GM19463 (cell line): ENCODE measurements at regions not wholly inside any gene's neighbourhood (a gene's known extent, or its start where the extent isn't known, plus 50 kb on each side); places are given as distances from the start of the nearest gene placed in this dataset.
"Not testable (repeated sequence)": the region's sequence is repeated elsewhere in the genome, so short reads cannot be mapped to it uniquely, and the experiment has no call there.

ENCODE experiments used
- ATAC-seq: cut with Tn5 transposase; IDR thresholded peaks from one replicate; pipeline ENCODE4 v1.9.1; 2021; ENCODE audit warnings: mild to moderate bottlenecking, moderate library complexity; ENCODE audit not compliant: unreplicated experiment

DNA sequence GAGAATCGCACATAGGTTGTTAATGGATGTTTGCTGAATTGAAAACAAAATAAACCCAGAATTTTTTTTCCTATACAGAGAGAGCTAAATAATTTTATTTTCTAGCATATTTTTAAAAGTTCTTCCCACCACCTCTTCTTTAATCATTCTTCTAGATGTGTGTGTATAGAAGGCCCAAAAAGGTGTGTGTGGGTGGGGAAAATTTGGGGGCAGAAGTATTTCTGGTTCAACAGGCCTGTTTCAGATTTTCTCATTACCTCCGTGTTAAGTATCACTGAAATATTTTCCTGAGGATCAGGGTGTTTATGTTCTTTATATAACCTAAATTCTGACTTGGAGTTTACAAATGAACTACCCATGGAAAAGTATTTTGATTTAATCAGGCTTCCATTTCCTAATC, 144.2 kb upstream of the ZNF804B start:
- ATAC-seq: no peak

- no peak for ATAC-seq
Measured at GRCh38 chr7:88614736-88615135, 144.8 kb upstream of the ZNF804B start.

- no peak for ATAC-seq
Measured at GRCh38 chr7:88610942-88611341, 148.6 kb upstream of the ZNF804B start.

DNA sequence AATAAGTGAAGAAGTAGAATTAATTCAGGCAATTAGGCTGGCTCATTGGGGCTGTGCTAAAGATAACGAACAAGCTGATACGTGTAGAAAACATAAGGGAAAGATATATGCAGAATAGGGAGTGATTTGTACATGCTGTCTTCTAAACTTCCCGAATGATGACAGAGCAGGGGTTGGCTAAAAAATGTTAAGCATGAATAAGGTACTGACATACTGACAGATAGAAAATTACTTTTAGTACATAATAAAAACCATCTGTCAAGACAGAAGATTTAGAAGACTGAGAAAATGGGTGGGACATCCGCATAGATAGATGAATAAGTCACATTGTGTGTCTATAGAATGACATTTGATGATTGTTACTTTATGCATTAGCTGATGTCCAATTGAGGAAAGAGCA, 158.8 kb upstream of the ZNF804B start:
- no peak for ATAC-seq

- no peak for ATAC-seq
Measured at GRCh38 chr7:88599528-88599927, 160.0 kb upstream of the ZNF804B start.

GRCh38 chr7:88597941-88598425, 161.5 kb upstream of the ZNF804B start:
- ATAC-seq: no peak

DNA sequence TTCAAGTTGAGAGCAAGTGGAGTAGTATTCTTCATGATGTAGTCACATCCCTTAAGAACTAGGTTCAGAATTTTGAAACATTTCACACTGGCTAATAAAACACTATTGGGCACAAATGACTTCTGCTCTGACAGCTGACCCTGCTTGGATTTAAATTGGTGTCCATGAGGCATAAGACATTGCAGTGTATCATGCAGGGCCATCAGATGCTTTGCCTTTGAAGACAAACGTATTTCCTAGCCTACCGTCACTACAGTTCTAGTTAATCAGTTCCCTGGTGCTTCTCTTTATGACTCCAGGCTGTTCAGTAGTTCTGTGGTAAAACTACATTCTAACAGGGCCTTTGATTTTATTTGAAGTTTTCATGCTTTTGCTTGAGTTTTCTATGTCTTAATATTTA, 168.5 kb upstream of the ZNF804B start:
- ATAC-seq: no peak

GRCh38 chr7:88589927-88590326, 169.6 kb upstream of the ZNF804B start:
- ATAC-seq: no peak

DNA sequence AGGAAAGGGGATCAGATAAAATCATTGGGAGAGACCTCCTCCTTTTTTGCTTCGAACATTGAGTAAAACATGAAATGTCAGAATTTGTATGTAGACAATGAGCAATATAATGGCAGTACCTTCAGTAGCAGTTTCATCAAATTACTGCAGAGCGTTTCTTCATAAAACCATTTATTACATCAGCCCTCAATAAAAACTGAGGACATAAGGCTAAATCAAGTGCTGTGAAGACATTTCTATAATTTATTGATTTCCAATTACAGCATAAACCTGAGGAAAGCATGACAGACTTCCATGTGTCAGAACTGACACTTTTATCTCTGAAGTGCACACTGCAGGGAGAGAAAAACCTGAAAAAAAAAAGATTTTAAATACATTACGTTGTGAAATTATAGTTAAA, 172.6 kb upstream of the ZNF804B start:
- no peak for ATAC-seq

DNA sequence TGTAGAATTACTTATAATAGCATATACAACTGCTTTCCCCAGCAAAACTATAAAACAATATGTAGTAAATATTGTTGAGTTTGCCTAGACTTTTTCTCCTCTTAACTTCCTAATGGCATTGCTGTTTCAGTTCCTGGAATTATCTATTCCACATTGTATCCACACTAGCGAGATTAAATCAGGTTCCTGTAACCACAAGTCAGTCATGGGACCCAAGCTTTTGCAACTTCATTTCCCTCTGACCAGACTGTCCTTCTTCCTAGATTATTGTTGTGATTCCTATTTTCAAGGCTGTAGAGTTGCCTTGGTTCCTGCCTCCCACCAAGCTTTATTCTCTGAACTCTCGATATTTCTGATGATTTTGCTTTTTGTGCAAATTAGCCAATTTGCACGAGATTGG, 173.3 kb upstream of the ZNF804B start:
- ATAC-seq: no peak

DNA sequence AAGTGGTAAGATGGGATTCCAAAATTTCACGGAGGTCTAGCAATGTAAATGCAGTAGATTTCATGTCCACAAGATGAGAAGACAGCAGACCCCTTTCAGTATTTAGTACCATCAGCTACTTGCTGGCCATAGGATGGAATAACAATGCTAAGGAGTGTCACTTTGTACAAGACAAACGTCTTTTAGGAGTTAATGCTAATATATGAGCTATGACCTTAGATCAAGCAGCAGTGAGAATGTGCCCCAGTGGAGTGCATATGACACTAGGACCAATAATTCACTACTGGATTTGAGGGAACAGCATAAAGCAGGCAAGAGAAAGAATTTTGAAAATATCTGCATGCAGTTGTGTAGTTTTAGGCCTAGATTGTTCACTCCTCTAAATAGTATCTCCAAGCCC, 182.8 kb upstream of the ZNF804B start:
- ATAC-seq: no peak

DNA sequence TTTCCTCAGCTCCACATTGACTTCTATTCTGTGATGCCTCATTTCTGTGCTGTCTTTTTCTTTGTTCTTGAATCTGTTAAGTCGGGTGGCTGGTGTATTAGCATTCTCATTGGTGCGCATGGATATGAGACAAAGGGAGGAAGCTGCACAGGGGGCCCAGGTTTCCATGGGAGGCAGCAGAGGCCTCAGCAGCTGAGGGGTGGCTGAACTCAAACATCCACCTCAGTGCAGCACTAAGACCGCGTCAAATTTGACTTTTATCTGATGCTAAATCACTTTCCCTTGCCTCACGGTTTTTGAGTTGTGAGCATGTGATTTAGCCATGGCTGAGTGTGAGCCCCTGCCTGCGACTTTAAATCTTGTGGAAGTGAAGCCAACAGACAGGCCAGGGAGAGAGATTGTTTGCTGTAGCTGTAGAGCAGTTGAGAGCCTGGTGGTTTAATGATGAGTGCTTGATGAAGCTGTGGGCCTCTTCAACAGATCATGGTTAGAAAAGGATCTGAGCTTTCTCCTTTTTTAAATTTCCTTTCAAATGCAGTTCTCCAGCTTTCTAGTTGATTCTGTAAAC, 193.3 kb upstream of the ZNF804B start:
- ATAC-seq: no peak

GRCh38 chr7:88565401-88565800, 194.1 kb upstream of the ZNF804B start:
- no peak for ATAC-seq

GRCh38 chr7:88556441-88556840, 203.1 kb upstream of the ZNF804B start:
- not testable (repeated sequence) for ATAC-seq

- ATAC-seq: not testable (repeated sequence)
Measured at GRCh38 chr7:88554847-88555246, 204.7 kb upstream of the ZNF804B start.

DNA sequence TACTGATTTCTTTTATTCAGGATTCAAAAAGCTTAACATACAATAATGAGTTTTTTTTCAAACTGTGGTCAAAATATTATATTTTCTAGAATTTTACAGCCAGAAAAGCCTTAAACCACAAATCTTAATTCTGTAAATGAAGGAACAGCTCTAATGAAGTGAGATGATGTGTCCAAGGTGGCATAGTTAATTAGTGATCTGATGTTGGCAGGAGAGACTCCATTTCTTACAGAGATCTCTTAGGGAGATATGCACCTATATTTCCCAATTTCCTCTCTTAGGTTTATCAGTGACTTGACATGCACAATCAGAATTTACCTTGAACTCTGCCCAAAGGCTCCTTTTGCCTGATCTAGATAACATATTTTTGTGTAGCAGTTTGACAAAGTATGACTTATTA, 211.1 kb upstream of the ZNF804B start:
- ATAC-seq: no peak

DNA sequence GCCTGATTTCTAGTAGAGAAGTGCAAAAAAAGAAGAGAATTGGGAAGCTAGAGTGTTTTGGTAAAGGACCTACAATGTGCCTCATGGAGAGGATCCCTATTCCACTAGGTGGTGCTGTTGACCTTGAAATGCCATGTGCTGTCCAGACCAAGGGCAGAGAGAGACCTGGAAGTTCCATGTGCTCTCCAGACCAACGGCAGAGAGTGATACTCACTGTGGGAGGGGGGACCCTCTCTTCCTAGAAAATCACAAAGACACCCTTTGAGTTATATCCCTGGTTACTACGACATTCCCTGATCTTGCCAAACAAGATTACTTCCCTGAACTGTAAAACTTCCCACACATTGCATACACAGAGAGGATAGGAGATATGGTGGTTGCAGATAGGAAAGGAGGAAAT, 212.7 kb upstream of the ZNF804B start:
- no peak for ATAC-seq

GRCh38 chr7:88545663-88546062, 213.8 kb upstream of the ZNF804B start:
- ATAC-seq: no peak

- ATAC-seq: no peak
Measured at GRCh38 chr7:88540012-88540411, 219.5 kb upstream of the ZNF804B start.

DNA sequence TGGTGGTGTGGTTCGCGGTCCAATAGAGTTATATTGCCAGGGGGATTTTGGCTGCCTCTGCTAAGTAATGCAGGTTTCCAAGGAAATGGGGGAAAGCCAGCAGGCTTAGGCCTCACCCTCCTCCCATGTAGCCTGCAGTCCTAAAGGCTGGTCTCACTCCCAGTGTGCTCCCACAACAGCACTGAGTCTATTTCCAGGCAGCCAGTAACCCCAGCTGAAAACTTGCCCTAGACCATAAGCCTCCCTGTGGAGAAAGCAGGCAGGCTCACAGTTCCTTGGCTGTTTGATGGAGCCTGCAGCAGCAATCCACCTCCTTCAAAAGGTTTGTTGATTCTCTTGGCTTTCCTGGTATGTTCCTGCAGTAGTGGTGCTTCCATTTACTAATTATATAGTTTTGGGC, 220.0 kb upstream of the ZNF804B start:
- ATAC-seq: no peak

DNA sequence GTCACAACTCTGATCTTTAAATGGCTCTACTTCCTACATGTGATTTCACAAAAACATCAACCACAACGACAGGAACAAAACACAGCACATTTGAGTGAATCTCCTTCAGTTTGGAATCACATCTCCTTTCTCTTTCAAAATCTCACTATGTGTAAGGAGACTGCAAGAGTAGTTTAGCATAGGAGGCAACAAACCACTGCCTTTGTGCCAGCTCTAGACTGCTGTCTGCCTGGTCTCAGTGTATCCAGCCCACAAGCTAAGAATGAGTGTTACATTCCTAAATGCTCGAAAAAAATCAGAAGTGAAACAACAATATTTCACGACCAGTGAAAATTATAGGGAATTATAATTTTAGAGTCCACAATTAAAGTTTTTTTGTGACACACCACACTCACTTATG, 217.0 kb upstream of the STEAP4 start:
- ATAC-seq: no peak

GRCh38 chr7:88522771-88523293, 216.1 kb upstream of the STEAP4 start:
- no peak for ATAC-seq

DNA sequence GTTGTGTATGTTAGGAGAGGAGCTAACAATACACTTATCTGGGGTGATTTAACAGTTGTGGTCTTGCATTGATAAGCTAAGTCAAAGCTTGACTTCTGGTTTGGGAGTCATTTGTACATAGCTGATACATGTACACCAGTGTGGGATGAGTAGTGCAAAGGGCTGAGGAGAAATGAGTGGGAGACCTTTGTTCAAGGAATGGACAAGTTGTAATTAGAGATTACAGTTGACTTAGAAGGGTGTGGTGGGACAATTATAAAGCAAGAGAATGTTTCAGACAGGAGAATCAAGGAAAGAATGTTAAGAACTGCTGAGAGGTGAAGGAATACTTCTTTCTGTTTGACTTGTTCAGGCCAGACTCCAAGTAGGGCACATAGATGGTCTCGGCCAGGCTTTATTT, 209.7 kb upstream of the STEAP4 start:
- no peak for ATAC-seq
